ENCODE measurements at regions not wholly inside any gene's neighbourhood (a gene's known extent, or its start where the extent isn't known, plus 50 kb on each side); places are given as distances from the start of the nearest gene placed in this dataset.
"Not testable (repeated sequence)": the region's sequence is repeated elsewhere in the genome, so short reads cannot be mapped to it uniquely, and the experiment has no call there.

DNA sequence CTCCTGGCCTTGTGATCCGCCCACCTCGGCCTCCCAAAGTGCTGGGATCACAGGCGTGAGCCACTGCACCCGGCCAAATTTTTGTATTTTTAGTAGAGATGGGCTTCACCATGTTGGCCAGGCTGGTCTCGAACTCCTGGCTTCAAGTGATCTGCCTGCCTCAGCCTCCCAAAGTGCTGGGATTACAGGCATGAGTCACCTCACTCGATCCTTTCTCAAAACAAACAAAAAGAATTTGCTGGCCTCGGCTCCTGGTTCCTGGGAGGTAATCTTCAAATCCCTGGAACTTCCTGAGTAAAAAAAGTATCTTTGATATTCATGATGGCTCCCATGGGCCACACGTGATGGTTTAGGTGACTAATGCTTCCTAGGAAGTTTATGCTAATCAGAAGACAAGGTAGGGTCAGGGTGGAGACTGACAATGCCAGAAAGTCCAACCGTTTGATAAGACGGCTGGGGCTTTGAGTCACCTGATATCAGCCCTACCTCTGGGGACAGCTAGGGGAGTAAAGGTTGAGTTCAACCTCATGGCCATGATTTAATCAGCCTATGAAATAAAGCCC, 113.1 kb upstream of the NEK6 start:
- not testable (repeated sequence) for TF ChIP-seq POLR2A, POLR2AphosphoS5 (IDR thresholded peaks at IDR 0.05)
- TF ChIP-seq, protein P1, sequence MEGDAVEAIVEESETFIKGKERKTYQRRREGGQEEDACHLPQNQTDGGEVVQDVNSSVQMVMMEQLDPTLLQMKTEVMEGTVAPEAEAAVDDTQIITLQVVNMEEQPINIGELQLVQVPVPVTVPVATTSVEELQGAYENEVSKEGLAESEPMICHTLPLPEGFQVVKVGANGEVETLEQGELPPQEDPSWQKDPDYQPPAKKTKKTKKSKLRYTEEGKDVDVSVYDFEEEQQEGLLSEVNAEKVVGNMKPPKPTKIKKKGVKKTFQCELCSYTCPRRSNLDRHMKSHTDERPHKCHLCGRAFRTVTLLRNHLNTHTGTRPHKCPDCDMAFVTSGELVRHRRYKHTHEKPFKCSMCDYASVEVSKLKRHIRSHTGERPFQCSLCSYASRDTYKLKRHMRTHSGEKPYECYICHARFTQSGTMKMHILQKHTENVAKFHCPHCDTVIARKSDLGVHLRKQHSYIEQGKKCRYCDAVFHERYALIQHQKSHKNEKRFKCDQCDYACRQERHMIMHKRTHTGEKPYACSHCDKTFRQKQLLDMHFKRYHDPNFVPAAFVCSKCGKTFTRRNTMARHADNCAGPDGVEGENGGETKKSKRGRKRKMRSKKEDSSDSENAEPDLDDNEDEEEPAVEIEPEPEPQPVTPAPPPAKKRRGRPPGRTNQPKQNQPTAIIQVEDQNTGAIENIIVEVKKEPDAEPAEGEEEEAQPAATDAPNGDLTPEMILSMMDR (IDR thresholded peaks at IDR 0.05): not testable (repeated sequence)

All from breast epithelium (tissue), 3 donors.